ENCODE measurements at regions not wholly inside any gene's neighbourhood (a gene's known extent, or its start where the extent isn't known, plus 50 kb on each side); places are given as distances from the start of the nearest gene placed in this dataset.
A peak's percentile ranks its signal among the peaks of the same experiment; 100 is the strongest.
"Not testable (repeated sequence)": the region's sequence is repeated elsewhere in the genome, so short reads cannot be mapped to it uniquely, and the experiment has no call there.

- peak; percentile 31 for DNase-seq (ENCODE audit: low read depth, low spot score)
Measured at GRCh38 chr2:187989925-187990623, 301.6 kb upstream of the GULP1 start.

- no peak for DNase-seq (ENCODE audit: low read depth, low spot score)
Measured at GRCh38 chr2:187991389-187991788, 300.3 kb upstream of the GULP1 start.

GRCh38 chr2:187994464-187995331 is 297.0 kb upstream of the GULP1 start:
- DNase-seq (ENCODE audit: low read depth, low spot score): peak; percentile 15

- peak; percentile 33 for DNase-seq (ENCODE audit: low read depth, low spot score)
Measured at GRCh38 chr2:187995556-187995955, 296.1 kb upstream of the GULP1 start.

- no peak for DNase-seq (ENCODE audit: low read depth, low spot score)
Measured at GRCh38 chr2:187996630-187997029, 295.0 kb upstream of the GULP1 start.

GRCh38 chr2:188000189-188000588 is 291.5 kb upstream of the GULP1 start:
- no peak for DNase-seq (ENCODE audit: low read depth, low spot score)

GRCh38 chr2:188003800-188004199 is 287.9 kb upstream of the GULP1 start:
- DNase-seq (ENCODE audit: low read depth, low spot score): no peak

GRCh38 chr2:188013767-188014166 is 277.9 kb upstream of the GULP1 start:
- DNase-seq (ENCODE audit: low read depth, low spot score): no peak

- no peak for DNase-seq (ENCODE audit: low read depth, low spot score)
Measured at GRCh38 chr2:188016917-188017316, 274.8 kb upstream of the GULP1 start.

GRCh38 chr2:188022389-188022788 is 269.3 kb upstream of the GULP1 start:
- no peak for DNase-seq (ENCODE audit: low read depth, low spot score)

GRCh38 chr2:188023035-188023434 is 268.6 kb upstream of the GULP1 start:
- DNase-seq (ENCODE audit: low read depth, low spot score): no peak

GRCh38 chr2:188024811-188025210 is 266.9 kb upstream of the GULP1 start:
- DNase-seq (ENCODE audit: low read depth, low spot score): no peak

- peak; percentile 95 for DNase-seq (ENCODE audit: low read depth, low spot score)
Measured at GRCh38 chr2:188028739-188029138, 262.9 kb upstream of the GULP1 start.

- peak; percentile 85 for DNase-seq (ENCODE audit: low read depth, low spot score)
Measured at GRCh38 chr2:188032306-188032705, 259.4 kb upstream of the GULP1 start.

- peak; percentile 70 for DNase-seq (ENCODE audit: low read depth, low spot score)
Measured at GRCh38 chr2:188032786-188033185, 258.9 kb upstream of the GULP1 start.

- peak; percentile 93 for DNase-seq (ENCODE audit: low read depth, low spot score)
Measured at GRCh38 chr2:188033240-188033639, 258.4 kb upstream of the GULP1 start.

- DNase-seq (ENCODE audit: low read depth, low spot score): peak; percentile 22
Measured at GRCh38 chr2:188034102-188034501, 257.6 kb upstream of the GULP1 start.

GRCh38 chr2:188035377-188035776 is 256.3 kb upstream of the GULP1 start:
- peak; percentile 24 for DNase-seq (ENCODE audit: low read depth, low spot score)

- DNase-seq (ENCODE audit: low read depth, low spot score): not testable (repeated sequence)
Measured at GRCh38 chr2:188036786-188037185, 254.9 kb upstream of the GULP1 start.

GRCh38 chr2:188039307-188039706 is 252.4 kb upstream of the GULP1 start:
- no peak for DNase-seq (ENCODE audit: low read depth, low spot score)

GRCh38 chr2:188042412-188042811 is 249.3 kb upstream of the GULP1 start:
- no peak for DNase-seq (ENCODE audit: low read depth, low spot score)

GRCh38 chr2:188045016-188045415 is 246.7 kb upstream of the GULP1 start:
- DNase-seq (ENCODE audit: low read depth, low spot score): no peak

- DNase-seq (ENCODE audit: low read depth, low spot score): no peak
Measured at GRCh38 chr2:188046437-188046836, 245.2 kb upstream of the GULP1 start.
